ENCODE measurements at regions not wholly inside any gene's neighbourhood (a gene's known extent, or its start where the extent isn't known, plus 50 kb on each side); places are given as distances from the start of the nearest gene placed in this dataset.

GRCh38 chr6:14621518-14621917 is 503.9 kb downstream of the CD83 start:
- no TSS peak for BruUV-seq (replicated peaks)
- Histone ChIP-seq H3K4me2 (no peak overlapping the region), H3K27me3 (ENCODE audit: insufficient read depth, low read depth) (no peaks in the 10 kb centered on the region), H3K4me1 (replicated peaks; ENCODE audit: insufficient read depth) (no peaks in the 10 kb centered on the region), H2AFZ (no peak overlapping the region), H3F3A (ENCODE audit: insufficient read depth, low read depth) (no peaks in the 10 kb centered on the region), H3K27ac (no peak overlapping the region), H3K9me2 (ENCODE audit: insufficient read depth) (no peaks in the 10 kb centered on the region), H3K79me2 (ENCODE audit: low read depth) (no peaks in the 10 kb centered on the region), H3K4me3 (no peak overlapping the region), H3K36me3 (ENCODE audit: low read depth) (no peaks in the 10 kb centered on the region), H3K9me3 (ENCODE audit: insufficient read depth, low read depth) (no peaks in the 10 kb centered on the region), H4K20me1 (ENCODE audit: insufficient read depth) (no peaks in the 10 kb centered on the region)
- DNase-seq = no peak
- ChIA-PET POLR2A (ENCODE audit: unreplicated experiment) (no interaction called here), CTCF (no interaction called here)
- intact Hi-C loops (cut with micrococcal nuclease; ENCODE audit: unreplicated experiment) = no loop called here
- TF ChIP-seq CTCF (conservative IDR thresholded peaks at IDR 0.05) (no peak), EZH2 (IDR thresholded peaks at IDR 0.05; ENCODE audit: low read depth) (no peak)

GRCh38 chr6:14622085-14622484 is 504.5 kb downstream of the CD83 start:
- Histone ChIP-seq H3K36me3 (ENCODE audit: low read depth) (no peaks in the 10 kb centered on the region), H3K27me3 (ENCODE audit: insufficient read depth, low read depth) (no peaks in the 10 kb centered on the region), H3K4me1 (replicated peaks; ENCODE audit: insufficient read depth) (no peaks in the 10 kb centered on the region), H3K9me2 (ENCODE audit: insufficient read depth) (no peaks in the 10 kb centered on the region), H3K27ac (no peak overlapping the region), H3K4me2 (no peak overlapping the region), H2AFZ (no peak overlapping the region), H3K79me2 (ENCODE audit: low read depth) (no peaks in the 10 kb centered on the region), H3F3A (ENCODE audit: insufficient read depth, low read depth) (no peaks in the 10 kb centered on the region), H3K4me3 (no peak overlapping the region), H3K9me3 (ENCODE audit: insufficient read depth, low read depth) (peaks cover 1% of the 10 kb centered on the region; the same call in 1 of the 2 replicates), H4K20me1 (ENCODE audit: insufficient read depth) (no peaks in the 10 kb centered on the region)
- ChIA-PET CTCF (no interaction called here), POLR2A (ENCODE audit: unreplicated experiment) (no interaction called here)
- TF ChIP-seq EZH2 (IDR thresholded peaks at IDR 0.05; ENCODE audit: low read depth) (no peak), CTCF (conservative IDR thresholded peaks at IDR 0.05) (no peak)
- intact Hi-C loops (cut with micrococcal nuclease; ENCODE audit: unreplicated experiment) = no loop called here
- no peak for DNase-seq
- BruUV-seq (replicated peaks) = no TSS peak

DNA sequence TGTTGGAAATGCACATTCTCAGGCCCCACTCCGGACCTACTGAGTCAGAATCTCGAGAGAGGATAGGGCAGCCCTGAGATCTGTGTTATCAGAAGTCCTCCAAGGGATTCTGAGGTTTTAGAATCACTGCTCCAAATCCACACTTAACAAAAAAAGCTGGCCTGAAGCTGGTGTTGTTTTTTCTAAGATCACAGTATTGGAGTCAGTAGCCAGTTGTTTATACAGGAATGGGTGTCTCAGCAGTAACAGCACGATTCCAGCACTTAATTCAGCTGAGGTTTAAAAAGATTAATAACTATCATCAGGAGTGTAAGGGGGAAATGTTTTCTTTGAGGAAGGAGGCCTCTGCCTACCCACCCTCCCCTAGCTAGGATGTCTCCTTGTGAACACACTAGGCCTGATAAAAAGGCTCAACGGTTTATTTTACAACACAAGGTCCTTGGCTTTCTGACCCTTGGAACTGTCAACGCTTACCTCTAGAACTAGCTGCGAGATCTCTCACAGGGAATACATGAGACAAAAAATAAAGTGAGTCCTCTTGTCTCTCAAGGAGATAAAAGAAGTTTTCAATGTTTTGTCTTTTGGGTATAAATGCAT is 505.4 kb downstream of the CD83 start:
- H3K9me2 ChIP-seq (ENCODE audit: insufficient read depth) = no peaks in the 10 kb centered on the region
- no peaks in the 10 kb centered on the region for H4K20me1 ChIP-seq (ENCODE audit: insufficient read depth)
- CTCF ChIA-PET = no interaction called here
- H3K4me2 ChIP-seq = no peak overlapping the region
- no peaks in the 10 kb centered on the region for H3K36me3 ChIP-seq (ENCODE audit: low read depth)
- no peaks in the 10 kb centered on the region for H3K79me2 ChIP-seq (ENCODE audit: low read depth)
- peaks cover 4% of the 10 kb centered on the region; the same call in 1 of the 2 replicates for H3K9me3 ChIP-seq (ENCODE audit: insufficient read depth, low read depth)
- POLR2A ChIA-PET (ENCODE audit: unreplicated experiment) = interaction anchor here (0.7 kb wide), 1 partner anchor 1483 kb away, joined by 10 read pairs; no protein-coding TSS in a partner anchor
- intact Hi-C loops (cut with micrococcal nuclease; ENCODE audit: unreplicated experiment) = no loop called here
- H3K4me3 ChIP-seq = no peak overlapping the region
- no peaks in the 10 kb centered on the region for H3K27me3 ChIP-seq (ENCODE audit: insufficient read depth, low read depth)
- BruUV-seq (replicated peaks) = no TSS peak
- H3K4me1 ChIP-seq (replicated peaks; ENCODE audit: insufficient read depth) = no peaks in the 10 kb centered on the region
- TF ChIP-seq CTCF (conservative IDR thresholded peaks at IDR 0.05) = no peak
- no peak for TF ChIP-seq EZH2 (IDR thresholded peaks at IDR 0.05; ENCODE audit: low read depth)
- DNase-seq = no peak
- H3F3A ChIP-seq (ENCODE audit: insufficient read depth, low read depth) = no peaks in the 10 kb centered on the region
- no peak overlapping the region for H3K27ac ChIP-seq
- H2AFZ ChIP-seq = no peak overlapping the region
